HG02981 (cell line): ENCODE measurements at regions not wholly inside any gene's neighbourhood (a gene's known extent, or its start where the extent isn't known, plus 50 kb on each side); places are given as distances from the start of the nearest gene placed in this dataset.
"Not testable (repeated sequence)": the region's sequence is repeated elsewhere in the genome, so short reads cannot be mapped to it uniquely, and the experiment has no call there.

ENCODE experiments used
- ATAC-seq: cut with Tn5 transposase; IDR thresholded peaks from one replicate; pipeline ENCODE4 v1.9.1; 2021; ENCODE audit warnings: mild to moderate bottlenecking, moderate library complexity; ENCODE audit not compliant: unreplicated experiment

DNA sequence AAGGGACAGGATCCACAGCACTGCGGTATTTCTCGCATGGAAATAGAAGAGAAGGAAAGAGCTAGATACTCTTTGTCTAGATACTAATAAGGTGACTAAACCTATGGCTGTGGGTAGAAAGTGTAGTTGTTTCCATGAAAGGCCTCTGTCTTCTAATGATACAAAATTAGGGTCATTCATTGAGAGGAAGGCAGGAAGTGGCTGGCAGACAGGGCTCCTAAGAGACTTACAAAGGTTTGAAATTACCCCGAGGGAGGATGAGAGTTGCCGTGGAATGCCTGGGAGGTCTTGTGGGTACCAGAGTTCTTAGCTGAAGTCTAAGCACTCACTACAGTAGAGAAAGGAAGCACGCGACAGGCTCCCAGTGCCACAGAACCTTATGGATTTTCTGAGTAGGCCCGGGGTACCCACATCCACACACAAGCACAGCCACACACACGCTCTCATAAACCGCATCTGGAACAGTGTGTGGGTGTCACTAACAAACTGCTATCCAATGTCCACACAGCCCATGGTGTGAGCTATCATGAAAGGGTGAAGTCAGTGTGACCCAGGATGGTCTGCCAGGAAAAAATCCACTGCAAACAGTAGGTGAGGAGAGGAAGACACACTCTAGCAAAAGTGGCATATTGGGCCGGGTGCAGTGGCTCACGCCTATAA lies 221.4 kb downstream of the FAM43A start:
- no peak for ATAC-seq

DNA sequence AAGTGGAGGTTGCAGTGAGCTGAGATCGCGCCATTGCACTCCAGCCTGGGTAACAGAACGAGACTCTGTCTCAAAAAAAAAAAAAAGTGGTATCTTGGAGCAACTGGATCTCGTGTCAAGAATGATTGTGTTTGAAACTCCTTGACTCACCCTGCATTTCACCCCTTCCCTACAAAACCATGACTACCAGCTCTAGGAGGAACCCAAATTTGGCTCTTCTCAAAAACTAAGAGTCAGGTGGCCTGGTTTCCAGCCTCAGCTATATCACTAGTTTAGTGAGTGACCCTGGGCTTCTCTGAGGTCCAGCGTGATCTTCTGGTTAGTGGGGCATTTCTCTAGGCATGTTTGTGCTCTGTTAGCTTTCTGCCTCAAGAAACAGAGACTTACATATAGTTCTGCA lies 222.1 kb downstream of the FAM43A start:
- no peak for ATAC-seq

DNA sequence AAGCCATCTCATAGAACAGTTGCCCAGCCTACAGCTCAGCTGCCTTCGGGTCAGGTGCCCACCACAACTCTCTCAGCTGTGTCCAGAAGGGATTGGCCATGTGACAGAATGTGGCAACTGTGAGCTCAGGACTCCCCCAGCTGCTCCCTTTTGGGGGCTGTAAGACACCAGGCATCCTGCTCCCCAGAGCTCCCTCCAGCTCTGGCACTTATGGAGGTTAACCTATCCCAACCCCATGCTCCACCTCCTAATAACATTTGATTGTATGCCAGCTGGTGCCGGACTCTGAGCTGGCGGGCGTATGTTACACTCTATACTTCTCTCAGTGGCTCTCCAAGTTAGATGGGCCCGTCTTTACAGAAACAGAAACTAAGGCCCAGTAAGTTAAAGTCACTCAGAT lies 222.8 kb downstream of the FAM43A start:
- ATAC-seq, result no peak

DNA sequence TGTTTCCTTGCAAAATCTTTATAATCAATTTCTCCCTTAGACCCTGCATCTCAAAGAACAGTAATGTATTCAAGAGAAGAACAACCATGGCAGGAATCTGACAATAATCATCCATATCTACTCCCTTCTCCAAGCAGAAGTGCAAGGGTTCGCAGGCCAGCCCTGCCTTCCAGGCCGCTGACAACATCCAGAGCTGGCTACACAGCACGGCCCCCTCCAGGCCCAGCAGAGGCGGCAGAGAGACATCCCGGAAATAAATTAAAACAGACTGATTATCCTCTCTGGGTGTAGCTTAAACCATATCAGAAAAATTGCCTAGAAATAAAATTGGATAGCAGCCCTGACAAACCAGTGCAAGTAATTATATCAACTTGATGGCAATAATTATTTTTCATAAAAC lies 223.3 kb downstream of the FAM43A start:
- no peak for ATAC-seq

DNA sequence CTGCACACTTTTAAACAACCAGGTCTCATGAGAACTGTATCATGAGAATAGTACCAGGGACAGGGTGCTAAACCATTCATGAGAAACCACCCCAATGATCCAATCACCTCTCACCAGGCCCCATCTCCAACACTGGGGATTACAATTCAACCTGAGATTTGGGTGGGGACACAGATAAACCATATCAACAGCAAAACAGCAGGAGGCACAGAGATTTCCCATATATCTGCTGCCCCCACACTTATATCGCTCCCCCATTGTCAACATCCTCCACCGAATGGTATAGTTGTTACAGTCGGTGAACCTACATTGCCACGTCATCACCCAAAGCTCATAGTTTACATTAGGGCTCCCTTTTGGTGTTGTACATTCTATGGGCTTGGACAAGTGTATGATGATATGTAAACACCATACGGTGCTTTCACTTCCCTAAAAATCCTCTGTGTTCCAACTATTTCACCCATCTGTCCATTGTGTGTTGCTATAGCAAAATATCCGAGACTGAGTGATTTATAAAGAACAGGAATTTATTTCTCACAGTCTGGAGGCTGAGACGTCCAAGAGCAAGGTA lies 224.8 kb downstream of the FAM43A start:
- ATAC-seq, result no peak

DNA sequence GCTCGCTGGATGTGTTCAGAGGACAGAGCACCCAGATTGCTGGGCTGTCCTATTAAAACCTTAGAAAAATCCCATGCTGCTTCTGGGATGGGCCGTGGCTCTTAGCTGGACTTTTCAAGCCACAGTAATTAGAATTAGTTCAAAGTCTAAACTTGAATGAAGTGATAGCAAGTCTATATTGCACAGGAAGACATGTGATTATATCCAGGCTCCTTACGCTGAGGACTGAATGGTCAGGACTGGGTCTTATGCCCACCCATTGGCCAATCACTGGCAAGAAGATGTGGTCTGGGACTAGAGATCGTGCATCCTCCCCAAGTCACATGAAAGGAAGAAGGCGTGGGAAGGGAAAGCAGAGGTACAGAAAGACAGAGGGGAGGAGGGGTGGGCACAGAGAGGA lies 227.6 kb downstream of the FAM43A start:
- ATAC-seq, result no peak

DNA sequence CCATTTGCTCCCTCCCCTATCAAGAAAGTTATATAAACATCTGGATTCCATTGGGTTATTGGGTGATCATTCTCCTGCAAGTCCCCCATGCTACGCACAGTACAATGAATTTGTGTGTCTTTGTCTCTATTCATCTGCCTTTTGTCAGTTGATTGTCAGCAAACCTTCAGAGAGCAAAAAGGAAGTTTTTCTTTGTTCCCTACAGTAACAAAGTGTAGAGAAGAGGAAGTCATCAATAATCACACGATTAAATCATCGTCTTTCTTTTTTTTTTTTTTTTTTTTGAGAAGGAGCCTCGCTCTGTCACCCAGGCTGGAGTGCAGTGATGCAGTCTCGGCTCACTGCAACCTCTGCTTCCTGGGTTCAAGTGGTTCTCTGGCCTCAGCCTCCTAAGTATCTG lies 239.2 kb downstream of the FAM43A start:
- not testable (repeated sequence) for ATAC-seq

DNA sequence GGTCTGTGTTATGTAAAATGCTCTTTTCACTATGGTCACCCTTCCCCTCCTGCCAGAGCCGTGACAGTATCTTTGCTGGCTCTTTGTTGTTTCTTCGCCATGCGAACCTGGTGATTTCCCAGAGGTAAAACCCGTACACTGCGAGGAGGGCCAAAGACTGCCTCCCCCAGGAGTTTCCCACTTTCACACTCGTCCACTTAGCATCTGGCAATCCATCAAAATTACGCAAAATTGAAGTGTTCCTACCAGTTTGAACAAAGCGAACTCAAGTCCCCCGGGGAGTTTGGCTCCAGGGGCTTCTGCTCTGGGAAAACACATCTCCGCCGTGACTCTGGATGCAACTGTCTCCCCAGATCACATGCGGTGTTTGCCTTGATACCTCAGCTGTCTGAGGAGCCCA lies 239.9 kb downstream of the FAM43A start:
- ATAC-seq, result no peak

DNA sequence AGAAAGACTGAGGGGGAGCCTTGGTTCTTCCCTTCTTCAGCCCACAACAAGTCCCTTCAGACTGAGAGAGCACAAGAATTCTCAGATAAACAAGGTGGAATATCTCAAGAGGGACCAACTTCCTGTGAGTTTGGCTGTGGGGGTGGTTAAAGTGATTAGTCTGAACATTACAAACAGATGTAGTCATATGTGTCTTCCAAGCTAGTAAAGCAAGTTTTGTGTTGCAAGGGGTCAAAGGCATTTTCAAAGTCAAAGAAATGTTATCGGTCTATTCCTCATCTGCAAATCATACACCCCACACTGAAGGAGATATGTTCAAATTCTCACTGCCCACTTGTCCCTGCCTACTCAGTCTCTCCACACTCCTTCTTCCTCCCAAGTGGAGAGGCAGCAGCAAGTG lies 242.5 kb downstream of the FAM43A start:
- no peak for ATAC-seq

DNA sequence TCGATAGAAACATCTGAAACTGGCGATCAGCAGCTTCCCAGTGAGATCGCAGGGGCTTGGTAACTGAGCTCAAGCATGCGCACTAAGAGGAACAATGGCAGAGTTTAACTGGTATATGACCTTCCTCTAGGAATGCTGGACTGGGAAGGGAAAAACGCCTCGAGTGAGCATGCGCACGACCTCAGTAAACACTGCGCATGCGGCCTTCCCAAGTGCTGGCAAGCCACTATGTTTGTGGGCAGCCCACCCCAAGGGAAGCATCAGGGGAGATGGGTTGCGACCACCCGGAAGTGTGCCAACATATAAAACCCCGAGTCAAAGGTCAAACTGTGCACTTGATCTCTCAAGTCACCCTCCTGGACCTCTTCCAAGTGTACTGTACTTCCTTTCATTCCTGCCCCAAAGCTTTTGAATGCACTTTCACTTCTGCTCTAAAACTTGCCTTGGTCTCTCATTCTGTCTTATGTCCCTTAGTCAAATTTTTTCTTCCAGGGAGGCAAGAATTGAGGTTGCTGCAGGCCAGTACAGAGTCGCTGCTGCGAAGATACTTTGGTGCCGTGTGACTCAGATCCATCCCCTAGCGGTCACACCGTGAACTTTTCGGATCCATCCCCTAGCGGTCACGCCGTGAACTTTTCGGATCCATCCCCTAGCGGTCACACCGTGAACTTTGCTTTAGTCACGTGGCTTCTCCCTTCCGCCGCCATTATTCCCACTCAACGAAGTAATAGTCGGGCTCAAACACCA lies 243.3 kb downstream of the FAM43A start:
- ATAC-seq, result no peak

DNA sequence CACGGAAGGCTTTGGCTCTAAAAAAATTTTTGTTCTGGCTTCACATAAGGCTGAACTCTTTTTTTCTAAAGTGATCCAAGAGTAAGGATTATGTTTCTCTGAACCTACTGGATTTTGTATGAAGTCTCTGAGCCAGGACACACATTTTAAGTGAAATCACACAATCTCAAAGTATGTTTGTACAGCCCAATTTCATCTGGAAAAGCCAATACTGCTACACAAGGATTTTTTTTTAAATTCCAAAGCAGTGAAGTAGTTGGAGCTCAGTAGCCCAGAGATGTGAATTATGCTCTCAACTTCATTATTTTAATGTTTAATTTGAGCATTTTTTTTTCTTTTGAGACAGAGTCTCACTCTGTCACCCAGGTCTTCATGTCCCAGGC lies 243.9 kb downstream of the FAM43A start:
- no peak for ATAC-seq

DNA sequence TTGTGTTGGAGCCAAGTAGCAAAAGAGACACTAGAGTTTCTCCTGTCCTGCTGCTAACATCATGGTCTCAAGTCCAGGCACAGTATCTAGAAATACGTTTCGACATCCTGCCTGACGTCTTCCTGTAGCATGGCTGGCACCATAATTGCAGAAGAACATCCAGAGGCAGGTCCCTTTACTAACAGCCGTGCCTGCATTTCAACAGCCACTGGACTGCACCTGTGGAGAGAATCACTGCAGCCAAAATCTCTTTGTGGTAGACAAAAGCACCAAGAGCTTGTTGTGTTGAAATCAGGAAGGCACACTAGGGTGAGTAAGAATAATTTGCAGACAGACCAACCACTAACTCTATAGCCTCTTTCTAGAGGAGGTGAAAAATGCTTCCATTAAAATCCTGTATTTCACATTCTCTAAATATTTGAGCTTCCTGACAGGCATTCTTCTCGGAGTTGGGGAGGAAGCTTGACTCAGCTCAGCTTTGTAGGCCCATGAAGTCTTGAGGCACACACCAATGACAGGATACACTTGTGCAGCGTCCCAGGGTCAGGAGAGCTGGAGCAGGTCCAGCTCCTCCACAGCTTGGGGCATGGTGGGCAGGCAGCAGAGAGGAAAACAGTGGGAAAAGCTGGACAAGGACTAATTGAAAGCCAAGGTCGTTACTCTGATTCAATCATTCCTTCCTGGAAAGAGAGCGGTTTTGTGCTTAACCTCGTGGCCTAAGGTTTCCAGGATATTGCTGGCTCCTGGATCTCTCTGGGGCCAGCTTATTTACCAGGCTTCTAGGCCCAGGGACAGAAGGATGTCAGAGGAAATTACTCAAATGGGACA lies 244.9 kb downstream of the FAM43A start:
- ATAC-seq, result no peak

DNA sequence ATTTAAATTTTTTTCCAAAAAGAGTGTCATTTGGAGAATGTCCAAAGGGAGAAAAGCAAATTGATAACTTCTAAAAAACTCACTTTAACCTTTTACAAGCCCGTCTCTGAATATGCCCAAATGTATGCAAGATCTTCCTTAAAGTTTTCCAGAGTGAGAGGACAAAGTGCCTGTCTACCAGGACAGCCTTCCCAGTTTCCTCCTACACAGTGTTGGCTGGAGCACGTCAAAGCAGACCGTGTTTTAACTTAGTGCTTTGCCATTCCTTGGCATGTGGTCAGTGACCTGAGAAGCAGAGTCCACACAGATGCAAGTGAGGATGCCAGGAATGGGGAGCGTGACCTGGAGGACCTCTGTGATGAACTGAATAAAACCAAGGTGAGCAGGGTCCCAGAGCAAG lies 245.7 kb downstream of the FAM43A start:
- no peak for ATAC-seq

DNA sequence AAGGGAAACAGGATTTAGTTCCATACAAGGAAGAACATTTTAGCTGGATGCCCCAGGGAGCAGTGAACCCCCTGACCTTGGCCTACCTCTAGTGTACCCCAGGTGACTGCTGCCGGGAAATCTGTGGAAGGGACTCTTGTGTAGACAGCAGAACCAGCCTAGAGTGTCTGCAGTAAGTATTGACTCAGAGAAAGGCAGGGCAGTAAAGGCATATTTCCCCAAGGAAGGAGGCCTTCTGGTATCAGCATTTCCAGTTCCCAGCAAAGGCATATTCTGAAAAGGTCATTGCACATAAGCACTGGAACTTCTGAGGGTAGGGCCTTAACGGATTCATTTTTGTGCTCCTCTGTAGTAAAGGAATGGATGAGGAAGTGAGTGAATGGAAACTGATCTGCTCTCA lies 246.2 kb downstream of the FAM43A start:
- ATAC-seq, result no peak

DNA sequence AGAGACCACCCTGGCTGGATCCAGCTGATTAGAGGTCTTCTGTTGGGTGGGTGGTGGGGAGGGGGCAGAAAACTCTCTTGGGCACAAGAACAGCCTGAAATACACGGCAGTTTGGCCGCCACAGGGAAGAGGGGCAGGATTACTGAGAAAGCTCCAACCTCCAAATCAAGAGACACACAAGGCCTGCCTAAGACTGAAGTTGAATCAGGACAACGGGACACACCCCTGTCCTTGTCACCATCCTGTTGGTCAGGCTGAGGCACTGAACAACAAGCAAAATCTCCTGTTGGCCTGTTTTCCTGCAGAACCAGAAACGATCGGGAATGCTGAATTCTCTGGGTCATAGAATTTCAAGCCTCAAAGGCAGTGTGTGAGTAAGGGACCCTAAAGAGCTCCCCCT lies 247.8 kb downstream of the FAM43A start:
- no peak for ATAC-seq

DNA sequence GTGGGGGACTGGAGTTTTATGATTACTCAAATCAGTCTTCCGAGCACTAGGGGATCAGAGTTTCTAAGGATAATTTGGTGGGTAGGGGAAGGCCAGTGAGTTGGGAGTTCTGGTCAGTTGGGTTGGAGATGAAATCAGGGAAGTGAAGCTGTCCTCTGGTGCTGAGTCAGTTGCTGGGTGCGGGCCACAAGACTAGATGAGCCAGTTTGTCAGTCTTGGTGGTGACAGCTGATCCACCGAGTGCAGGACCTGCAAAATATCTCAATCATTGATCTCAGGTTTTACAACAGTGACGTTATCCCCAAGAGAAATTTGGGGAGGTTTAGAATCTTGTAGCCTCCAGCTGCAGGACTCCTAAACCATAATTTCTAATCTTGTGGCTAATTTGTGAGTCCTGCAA lies 249.4 kb downstream of the FAM43A start:
- no peak for ATAC-seq

DNA sequence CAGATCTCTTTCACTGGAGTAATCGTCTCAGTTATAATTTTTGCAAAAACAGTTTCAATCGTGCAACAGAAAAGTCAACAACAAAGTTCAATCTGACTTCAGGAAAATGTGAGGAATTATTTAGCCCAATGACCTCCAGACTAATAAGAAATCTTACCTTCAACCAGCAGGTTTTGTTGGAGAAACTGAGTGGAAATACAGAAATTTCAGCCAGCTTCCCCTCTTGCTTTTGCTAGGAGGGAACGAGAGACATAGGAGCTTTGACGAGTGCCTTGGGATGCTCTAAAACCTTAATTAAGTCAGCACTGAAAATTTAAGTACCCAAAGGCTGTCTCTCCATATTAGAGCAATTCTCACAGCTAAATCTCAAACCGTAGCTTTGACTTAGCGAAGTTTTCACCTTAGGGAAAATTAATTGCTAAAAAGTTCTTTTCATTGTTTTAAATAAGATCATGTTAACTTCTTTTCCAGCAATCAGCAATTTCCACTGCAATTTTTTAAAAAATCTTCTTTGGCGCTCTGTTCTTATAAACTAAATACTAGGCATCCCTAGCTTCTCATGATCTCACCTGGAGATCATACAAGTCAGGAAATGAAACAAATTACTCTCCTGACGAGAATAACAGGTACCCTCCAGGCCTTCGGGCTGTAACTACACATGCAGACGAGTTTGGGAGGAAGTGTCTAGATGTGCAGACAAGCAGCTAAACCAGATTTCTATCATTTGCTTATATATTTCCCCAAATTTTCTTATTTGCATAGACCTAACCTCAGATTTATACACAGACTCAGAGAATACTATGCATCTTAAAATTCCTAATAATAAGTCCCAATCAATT lies 250.2 kb downstream of the FAM43A start:
- ATAC-seq, result no peak

DNA sequence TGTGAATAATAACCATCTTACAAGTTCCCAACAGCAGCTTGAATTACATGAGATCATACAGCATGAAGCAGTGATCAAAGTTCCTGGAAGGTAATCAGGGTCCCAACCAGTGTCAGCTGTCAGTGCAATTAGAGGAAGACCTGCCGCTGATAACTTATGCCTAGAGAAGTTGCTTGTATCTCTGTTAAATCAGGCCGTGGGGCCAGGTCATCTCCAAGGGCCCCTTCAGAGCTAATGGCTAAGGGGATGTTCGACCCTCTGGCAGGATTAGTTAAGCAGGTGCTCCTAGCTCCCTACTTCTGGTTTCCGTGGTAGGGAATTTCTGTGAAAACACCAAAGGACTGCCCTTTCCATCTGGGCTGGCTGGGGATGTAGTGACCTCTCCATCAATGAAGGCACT lies 251.0 kb downstream of the FAM43A start:
- ATAC-seq, result no peak

DNA sequence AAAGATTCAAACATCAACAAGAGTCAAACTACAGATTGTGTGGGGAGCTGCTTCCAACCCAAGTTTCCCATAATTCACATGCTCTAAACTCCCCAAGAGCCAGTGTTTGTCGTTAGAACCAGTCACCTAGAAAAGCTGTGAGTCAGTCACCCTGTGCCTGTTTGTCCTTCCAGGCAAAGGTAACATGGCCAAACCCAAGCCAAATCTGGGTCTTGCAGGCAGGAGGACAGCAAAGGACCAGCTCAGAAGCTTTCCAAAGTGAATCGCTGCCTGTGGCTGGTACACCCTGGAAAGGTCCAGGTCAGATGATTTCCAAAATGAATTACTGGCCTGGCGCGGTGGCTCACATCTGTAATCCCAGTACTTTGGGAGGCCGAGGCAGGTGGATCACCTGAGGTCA lies 251.5 kb downstream of the FAM43A start:
- ATAC-seq, result no peak

DNA sequence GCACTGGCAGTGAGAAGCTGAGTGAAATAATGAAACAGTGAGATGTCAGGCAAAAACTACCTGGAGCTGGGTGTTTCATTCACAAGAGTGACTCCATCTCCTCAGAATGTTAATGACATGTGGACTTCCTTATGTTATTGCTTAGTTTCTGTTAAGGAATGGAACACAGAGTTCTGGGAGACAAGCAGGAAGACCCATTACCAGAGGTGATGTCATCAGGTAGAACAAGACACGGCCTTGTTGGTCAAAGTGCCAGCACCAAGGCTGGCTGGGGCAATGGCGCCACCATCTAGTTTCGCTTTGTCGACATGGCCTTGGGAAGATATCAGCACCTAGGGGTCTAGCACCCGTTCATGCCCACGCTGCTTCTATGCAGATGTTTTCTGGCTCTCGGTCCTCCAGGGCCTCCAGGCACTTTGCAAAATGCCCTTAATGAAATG lies 252.2 kb downstream of the FAM43A start:
- ATAC-seq, result no peak
